HG02623 (cell line): ENCODE measurements at regions not wholly inside any gene's neighbourhood (a gene's known extent, or its start where the extent isn't known, plus 50 kb on each side); places are given as distances from the start of the nearest gene placed in this dataset.
"Not testable (repeated sequence)": the region's sequence is repeated elsewhere in the genome, so short reads cannot be mapped to it uniquely, and the experiment has no call there.

Source experiments
- ATAC-seq: cut with Tn5 transposase; IDR thresholded peaks from one replicate; pipeline ENCODE4 v1.9.1; 2021; ENCODE audit warnings: moderate library complexity; ENCODE audit not compliant: unreplicated experiment

DNA sequence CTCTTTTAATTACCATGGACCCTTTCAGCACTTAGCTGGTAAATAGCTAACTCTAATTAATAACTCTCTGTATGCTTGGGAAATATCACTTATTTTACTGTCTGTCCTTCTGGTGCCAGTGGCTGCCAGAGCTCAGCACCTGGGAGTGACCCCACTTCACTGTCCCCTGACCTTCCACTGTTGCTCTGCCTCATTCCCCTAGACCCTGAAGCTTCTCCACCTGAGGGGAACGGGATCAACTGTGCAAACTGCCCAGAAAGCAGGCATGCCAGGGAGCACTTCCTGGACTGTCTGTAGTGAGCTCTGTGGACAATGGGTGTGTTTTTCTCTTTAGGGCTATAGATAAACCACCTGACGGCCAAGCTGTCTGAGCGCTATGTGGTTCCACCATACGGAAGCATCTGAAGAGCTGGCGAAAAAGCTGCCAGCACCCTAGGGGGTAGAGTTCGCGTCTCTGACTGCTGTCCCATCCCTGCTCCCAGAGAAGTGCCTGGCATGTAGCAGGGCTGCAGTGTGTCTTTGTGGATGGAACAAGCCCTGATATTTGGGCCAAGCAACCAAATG is 106.3 kb upstream of the FOXA2 start:
- ATAC-seq = no peak

DNA sequence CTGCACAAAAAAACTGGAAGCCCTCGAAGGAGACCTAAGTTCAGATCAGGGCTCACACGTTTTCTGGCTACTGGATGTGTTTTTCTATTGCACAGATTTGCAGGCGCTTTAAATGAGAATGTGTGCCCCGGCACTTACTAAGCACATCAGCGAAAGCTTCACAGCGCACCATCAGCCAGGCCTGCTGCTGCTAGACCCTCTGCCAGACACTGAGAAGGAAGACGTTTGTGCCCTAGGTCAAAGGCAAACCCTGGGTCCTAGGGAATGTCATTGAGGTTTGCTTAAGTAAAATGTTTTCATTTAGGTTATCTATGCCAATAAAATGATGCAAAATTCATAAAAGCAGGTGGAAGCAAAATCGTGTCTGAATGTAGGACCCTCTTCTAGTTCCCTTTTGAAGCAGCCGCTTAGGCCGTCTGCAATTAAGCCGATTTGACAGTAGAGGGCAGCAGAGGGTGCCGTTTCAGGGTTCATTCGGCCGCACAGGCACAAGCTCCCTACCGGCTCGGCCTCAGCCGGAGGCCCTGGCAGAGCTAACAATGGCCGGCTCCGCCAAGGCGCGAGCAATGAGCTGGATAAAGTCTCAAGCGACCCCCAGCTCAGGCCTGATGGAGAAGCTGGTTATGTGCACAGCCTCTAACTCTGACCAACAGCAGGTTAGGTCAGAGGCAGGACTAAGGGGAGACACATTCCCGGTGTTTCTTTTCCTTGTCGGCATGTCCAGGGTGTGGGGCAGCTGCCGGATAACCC is 107.2 kb upstream of the FOXA2 start:
- ATAC-seq = peak; percentile 55

DNA sequence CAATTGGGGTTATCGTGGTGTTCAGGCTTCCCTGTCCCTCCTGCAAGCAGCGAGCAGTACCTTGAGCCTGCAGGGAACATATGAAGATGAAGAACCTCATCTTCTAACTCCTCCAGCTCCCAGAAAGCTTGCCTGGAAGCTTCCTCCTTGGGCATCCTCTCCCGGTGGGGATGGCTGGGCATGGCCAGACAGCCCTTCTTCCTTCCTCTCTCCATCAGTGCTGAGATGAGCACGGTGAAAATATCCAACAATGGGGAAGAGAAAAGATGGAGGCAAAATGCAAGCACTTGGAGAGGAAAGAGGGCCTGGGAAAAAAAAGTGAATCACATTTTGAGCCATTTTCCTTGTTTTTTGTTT is 107.7 kb upstream of the FOXA2 start:
- ATAC-seq = no peak

- not testable (repeated sequence) for ATAC-seq
Measured at GRCh38 chr20:22692620-22693019, 108.2 kb upstream of the FOXA2 start.

- ATAC-seq = no peak
Measured at GRCh38 chr20:22696759-22697158, 112.4 kb upstream of the FOXA2 start.

- ATAC-seq = no peak
Measured at GRCh38 chr20:22698259-22698842, 114.0 kb upstream of the FOXA2 start.

DNA sequence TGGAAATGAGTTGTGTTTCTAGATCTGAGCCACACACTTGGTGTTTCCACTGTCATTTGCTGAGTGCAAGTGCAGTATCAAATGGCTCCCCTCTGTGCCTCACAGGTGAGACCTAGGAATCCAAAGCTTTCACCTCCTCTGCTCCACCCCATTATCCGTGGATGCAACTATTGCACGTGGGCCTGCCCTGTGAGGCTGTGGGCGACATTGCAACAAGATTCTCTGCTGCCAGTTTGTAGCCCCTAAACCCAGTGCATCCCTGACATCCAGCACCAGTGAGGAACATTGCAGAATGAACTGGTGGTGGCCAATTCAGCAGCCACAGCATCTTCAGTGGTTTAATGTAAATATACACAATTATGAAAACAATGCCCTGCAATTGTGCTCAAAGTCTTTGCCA is 115.0 kb upstream of the FOXA2 start:
- no peak for ATAC-seq

- ATAC-seq = no peak
Measured at GRCh38 chr20:22700367-22700766, 116.0 kb upstream of the FOXA2 start.

DNA sequence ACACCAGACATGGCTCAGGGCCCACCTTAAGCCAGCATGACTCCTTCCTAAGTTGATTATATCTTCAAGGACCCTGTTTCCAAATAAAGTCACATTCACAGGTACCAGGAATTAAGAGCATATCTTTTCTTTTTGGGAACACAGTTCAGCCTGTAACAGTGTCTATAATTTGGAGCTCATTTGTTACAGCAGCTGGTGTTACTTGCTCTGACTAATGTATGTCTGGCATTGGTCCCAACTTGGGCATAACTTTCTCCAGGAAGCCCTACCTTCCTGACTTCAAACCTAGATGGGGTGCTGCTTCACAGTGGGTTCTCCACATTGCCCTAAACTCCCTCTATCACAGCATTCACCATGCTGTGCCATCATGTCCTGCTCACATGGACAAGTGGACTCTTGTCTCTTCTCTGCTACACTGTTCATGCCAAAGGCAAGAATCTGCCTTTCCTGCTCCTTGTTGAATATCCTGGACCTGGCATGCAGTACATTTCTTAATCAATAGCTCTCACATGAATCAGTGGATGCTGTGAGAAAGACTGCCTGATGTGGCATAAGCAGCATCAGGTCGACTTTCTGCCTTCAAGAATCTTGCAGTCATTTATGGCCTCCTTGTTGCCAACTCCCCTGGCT is 117.4 kb upstream of the FOXA2 start:
- ATAC-seq = no peak

DNA sequence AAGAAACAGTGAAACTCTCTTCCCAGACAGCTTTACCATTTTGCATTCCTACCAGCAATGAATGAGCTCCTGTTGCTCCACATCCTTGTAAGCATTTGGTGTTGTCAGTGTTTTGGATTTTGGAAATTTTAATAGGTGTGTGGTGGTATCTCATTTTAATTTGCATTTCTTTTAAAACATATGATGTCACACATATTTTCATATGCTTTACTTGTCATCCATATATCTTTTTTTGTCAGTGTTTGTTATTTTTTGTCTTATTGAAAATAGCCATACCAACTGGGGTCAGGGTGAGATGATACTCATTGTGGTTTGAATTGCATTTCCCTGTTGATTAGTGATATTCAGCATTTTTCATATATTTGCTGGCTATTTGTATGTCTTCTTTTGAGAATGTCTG is 119.5 kb upstream of the FOXA2 start:
- no peak for ATAC-seq

DNA sequence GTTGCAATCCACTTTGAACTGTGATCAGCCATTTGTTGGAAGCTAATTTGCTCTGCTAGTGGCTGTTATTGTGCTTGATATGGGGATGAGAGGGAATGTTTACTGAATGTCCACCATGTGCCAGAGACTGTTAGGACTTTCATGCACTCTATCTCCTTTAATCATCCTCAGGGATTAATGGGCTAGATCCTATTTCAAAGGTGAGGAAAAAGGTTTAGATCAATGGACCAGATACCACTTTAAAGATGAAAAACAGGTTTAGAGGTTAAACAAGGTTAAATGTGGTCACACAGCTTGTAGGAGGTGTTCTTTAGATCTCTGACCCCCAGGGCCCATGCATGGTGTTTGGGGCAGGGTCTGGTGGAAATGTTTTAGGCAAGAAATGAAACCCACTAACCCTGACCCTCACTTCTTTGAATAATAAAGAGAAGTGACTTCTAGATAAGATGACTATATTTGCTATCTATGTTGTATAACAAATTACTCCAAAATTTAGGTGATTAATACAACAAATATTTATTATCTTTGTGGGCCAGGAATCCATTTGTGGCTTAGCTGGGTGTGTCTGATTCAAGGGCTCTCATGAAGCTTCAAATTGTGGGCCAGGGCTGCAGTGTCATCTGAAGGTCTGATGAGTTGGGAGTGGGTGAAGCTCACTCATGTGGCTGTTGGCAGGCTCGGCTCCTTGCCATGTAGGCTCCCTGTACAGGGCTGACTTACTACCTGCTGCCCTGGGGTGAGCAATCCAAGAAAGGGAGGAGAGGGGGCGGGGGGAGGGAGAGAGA is 127.8 kb upstream of the FOXA2 start:
- ATAC-seq = no peak

DNA sequence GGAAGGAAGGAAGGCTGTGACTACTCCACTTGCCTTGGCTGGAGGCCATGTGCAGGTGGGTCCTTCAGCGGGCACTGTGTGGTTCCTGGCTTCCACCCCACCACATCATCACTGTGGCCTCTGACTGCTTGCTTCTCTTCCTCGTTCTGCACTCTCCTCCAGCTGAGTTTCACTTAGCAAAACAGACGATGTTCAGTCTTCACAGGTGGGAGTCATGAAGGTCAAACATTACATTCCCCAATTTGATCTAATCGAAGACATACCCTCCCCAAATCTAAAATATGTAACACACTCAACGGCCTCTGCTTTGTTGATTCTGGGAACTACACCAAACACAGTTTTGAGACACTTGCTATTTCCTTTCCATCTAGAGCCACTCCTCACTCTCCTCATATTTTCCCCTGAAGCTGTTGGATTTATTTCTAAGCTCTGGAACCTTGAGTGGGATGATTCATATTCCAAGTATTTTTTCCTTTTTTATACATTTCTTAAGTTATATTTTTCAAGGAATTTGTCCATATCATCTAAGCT is 132.5 kb upstream of the FOXA2 start:
- no peak for ATAC-seq

- ATAC-seq = no peak
Measured at GRCh38 chr20:22717466-22717865, 133.1 kb upstream of the FOXA2 start.

DNA sequence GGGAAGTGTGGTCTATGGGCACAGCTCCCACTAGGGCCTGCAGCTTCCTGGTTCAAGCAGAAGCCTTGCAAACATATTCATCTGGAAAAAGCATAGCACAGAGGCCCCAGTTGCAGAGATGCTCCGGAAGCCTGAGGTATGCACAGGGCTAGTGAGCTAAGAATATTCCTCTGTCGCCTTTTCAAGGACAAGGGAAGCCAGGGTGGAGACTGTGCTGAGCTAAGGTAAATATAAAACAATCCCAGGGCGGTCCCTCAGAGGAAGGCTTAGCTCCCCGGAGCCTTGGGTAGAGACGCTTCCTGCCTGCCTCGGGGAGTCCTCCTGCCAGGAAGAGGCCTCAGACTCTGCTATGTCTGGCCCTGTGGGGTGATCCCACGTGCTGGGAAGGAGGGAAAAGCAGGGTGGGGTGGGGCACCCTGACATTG is 134.8 kb upstream of the FOXA2 start:
- no peak for ATAC-seq

- ATAC-seq = no peak
Measured at GRCh38 chr20:22720206-22720605, 135.8 kb upstream of the FOXA2 start.

DNA sequence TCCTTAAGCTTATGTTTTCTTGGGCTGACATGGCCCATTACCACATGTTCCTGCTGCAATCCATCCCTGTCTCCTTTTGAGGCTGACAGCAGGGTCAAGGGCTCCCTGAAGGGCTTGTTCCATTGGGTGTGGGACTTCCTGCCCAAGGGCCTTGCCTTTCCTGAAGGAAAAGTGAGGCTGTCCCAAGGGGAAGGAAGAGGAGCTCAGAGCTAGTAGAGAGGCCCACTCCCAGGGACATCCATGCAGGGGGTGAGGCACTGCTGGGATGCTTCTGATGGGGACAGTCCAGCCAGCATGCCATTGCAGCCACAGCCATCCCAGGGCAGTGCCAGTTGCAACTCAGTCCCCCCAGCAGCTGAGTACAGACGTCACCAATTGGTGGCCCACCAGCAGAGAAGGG is 138.4 kb upstream of the FOXA2 start:
- ATAC-seq = no peak

DNA sequence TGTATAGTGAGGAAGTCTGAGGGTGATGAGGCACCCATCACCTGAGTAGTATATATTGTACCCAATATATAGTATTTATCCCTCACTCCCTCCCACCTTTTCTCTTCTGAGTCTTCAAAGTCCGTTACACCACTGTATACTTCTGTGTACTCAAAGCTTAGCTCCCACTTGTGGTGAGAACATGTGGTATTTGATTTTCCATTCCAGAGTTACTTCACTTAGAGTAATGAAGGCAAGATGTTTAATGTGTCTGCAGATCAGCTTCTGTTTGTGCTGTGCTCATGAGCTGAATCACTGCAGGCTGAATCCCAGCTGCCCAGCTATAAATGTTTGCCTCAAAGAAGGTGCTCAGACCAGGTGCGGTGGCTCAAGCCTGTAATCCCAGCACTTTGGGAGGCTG is 139.3 kb upstream of the FOXA2 start:
- ATAC-seq = no peak

DNA sequence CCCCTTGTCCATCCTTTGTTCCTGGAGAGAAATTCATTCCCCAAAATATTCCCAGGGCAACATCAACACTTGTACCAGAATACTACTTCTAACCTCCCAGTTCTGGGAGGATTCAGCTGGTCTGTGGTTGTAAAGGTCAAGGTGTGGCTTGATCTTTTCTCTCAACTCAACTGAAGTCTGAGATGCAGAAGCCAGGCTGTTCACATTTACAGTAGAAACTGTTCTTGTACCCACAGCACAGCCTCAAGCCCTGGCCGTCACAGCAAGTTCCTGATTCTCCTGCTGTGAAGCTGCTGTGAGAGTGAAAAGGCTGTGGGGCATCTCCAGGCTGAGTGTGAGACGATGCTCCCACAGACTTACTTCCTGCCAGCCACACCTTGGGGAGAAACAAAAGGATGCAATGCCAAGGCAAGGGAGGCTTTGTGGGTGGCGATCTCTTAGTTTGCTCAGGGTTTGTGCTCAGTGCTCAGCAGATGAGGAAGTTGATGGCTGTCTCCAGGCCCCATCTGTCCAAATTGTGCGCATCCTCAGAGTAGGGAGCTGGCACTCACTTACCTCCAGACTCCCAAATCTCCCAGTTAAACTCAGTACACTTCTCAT is 143.9 kb upstream of the FOXA2 start:
- no peak for ATAC-seq

- no peak for ATAC-seq
Measured at GRCh38 chr20:22729180-22729579, 144.8 kb upstream of the FOXA2 start.

GRCh38 chr20:22729616-22730236 is 145.4 kb upstream of the FOXA2 start:
- no peak for ATAC-seq
